ENCODE measurements at regions not wholly inside any gene's neighbourhood (a gene's known extent, or its start where the extent isn't known, plus 50 kb on each side); places are given as distances from the start of the nearest gene placed in this dataset.

- H3K36me3 Mint-ChIP-seq: no peaks in the 10 kb centered on the region
- no peaks in the 10 kb centered on the region for H3K4me1 ChIP-seq (ENCODE audit: insufficient read depth, low read length)
- H3K27me3 Mint-ChIP-seq: peaks cover 9 to 14% of the 10 kb centered on the region in 2 donors
- no peaks in the 10 kb centered on the region for H3K36me3 ChIP-seq (ENCODE audit: insufficient read depth, low read length)
- H3K4me1 Mint-ChIP-seq: no peaks in the 10 kb centered on the region
- no peaks in the 10 kb centered on the region for H3K27me3 ChIP-seq (ENCODE audit: insufficient read depth, low read length)
- no peak overlapping the region for H3K27ac Mint-ChIP-seq
- no peak for DNase-seq
- H3K9me3 ChIP-seq (ENCODE audit: control insufficient read depth in 1 of 2, low read length in 2 of 2): no peaks in the 10 kb centered on the region
- no peak overlapping the region for H3K4me3 Mint-ChIP-seq
- CTCF ChIA-PET (ENCODE audit: partially characterized antibody): interaction anchor here (1.2 kb wide), 1 partner anchor 9 kb away, joined by 3 read pairs; no protein-coding TSS in a partner anchor
- POLR2A ChIA-PET (ENCODE audit: partially characterized antibody): no interaction called here
- H3K4me3 ChIP-seq (ENCODE audit: low read length in 2 of 2): no peak overlapping the region
- intact Hi-C loops (cut with micrococcal nuclease): no loop called here
- no peaks in the 10 kb centered on the region for H3K9me3 Mint-ChIP-seq
- H3K27ac ChIP-seq (ENCODE audit: low read depth, low read length): no peak overlapping the region
Measured at GRCh38 chr6:146895101-146895771, 296.5 kb downstream of the ADGB start.

- DNase-seq: no peak
- ChIA-PET POLR2A (ENCODE audit: partially characterized antibody) (no interaction called here), CTCF (ENCODE audit: partially characterized antibody) (interaction anchor here (0.9 to 1.2 kb wide), 2 partner anchors 9 to 10 kb away, joined by 3 read pairs; no protein-coding TSS in a partner anchor)
- H3K4me3 ChIP-seq (ENCODE audit: low read length in 2 of 2): no peak overlapping the region
- H3K9me3 Mint-ChIP-seq: no peaks in the 10 kb centered on the region
- H3K36me3 Mint-ChIP-seq: no peaks in the 10 kb centered on the region
- no peaks in the 10 kb centered on the region for H3K4me1 Mint-ChIP-seq
- peaks cover 9 to 14% of the 10 kb centered on the region in 2 donors for H3K27me3 Mint-ChIP-seq
- no peaks in the 10 kb centered on the region for H3K27me3 ChIP-seq (ENCODE audit: insufficient read depth, low read length)
- H3K27ac ChIP-seq (ENCODE audit: low read depth, low read length): no peak overlapping the region
- no peaks in the 10 kb centered on the region for H3K36me3 ChIP-seq (ENCODE audit: insufficient read depth, low read length)
- H3K4me3 Mint-ChIP-seq: no peak overlapping the region
- H3K4me1 ChIP-seq (ENCODE audit: insufficient read depth, low read length): no peaks in the 10 kb centered on the region
- H3K9me3 ChIP-seq (ENCODE audit: control insufficient read depth in 1 of 2, low read length in 2 of 2): no peaks in the 10 kb centered on the region
- no peak overlapping the region for H3K27ac Mint-ChIP-seq
- intact Hi-C loops (cut with micrococcal nuclease): no loop called here
Measured at GRCh38 chr6:146895772-146896061, 296.9 kb downstream of the ADGB start.

DNA sequence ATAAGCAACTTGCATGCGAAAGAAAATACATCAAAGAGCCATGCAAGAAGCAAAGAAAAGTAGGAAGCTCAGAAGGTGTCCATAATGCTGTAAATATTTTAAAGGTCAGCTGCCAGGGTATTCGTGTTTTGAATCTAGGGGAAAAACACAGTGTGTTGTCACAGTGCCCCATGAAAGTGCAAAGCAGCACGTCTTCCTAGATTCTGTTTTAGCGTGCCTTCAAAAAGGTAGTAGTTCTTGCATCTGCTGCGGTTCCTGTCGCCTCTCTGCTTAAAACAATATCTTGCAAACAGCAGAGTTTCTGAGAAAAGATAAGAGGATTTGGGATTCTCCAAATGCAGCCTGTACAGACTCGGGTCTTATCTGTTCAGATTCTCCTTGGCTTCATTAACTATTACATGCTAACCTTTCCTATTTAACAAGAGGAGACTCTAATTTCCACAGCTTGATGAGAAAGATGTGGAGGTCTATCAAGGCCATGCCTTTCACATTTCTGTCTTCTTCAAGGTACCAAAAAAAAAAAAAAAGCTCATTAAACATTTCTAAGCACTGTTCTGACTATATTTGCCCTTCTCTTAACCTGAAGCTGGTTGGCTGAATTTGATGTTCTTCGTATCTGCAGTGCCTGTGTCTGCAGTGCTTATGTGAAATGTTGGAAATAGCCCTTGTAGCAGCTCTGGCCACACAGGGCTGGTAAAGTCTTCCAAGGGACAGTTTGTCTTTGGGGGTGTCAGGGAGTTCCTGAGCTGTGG is 297.5 kb downstream of the ADGB start:
- no peaks in the 10 kb centered on the region for H3K27me3 ChIP-seq (ENCODE audit: insufficient read depth, low read length)
- no peak for DNase-seq
- H3K36me3 ChIP-seq (ENCODE audit: insufficient read depth, low read length): no peaks in the 10 kb centered on the region
- H3K27ac Mint-ChIP-seq: no peak overlapping the region
- H3K9me3 ChIP-seq (ENCODE audit: control insufficient read depth in 1 of 2, low read length in 2 of 2): no peaks in the 10 kb centered on the region
- peaks cover 9 to 14% of the 10 kb centered on the region in 2 donors for H3K27me3 Mint-ChIP-seq
- no peak overlapping the region for H3K4me3 ChIP-seq (ENCODE audit: low read length in 2 of 2)
- ChIA-PET CTCF (ENCODE audit: partially characterized antibody) (interaction anchor here (0.9 to 1.2 kb wide), 2 partner anchors 8 to 9 kb away, joined by 3 read pairs; no protein-coding TSS in a partner anchor), POLR2A (ENCODE audit: partially characterized antibody) (no interaction called here)
- H3K4me1 Mint-ChIP-seq: no peaks in the 10 kb centered on the region
- no peak overlapping the region for H3K4me3 Mint-ChIP-seq
- H3K4me1 ChIP-seq (ENCODE audit: insufficient read depth, low read length): no peaks in the 10 kb centered on the region
- H3K27ac ChIP-seq (ENCODE audit: low read depth, low read length): no peak overlapping the region
- intact Hi-C loops (cut with micrococcal nuclease): no loop called here
- H3K36me3 Mint-ChIP-seq: no peaks in the 10 kb centered on the region
- H3K9me3 Mint-ChIP-seq: no peaks in the 10 kb centered on the region

- H3K4me1 Mint-ChIP-seq: no peaks in the 10 kb centered on the region
- H3K27ac Mint-ChIP-seq: no peak overlapping the region
- no peak for DNase-seq
- CTCF ChIA-PET (ENCODE audit: partially characterized antibody): no interaction called here
- POLR2A ChIA-PET (ENCODE audit: partially characterized antibody): no interaction called here
- Histone ChIP-seq H3K36me3 (ENCODE audit: insufficient read depth, low read length) (no peaks in the 10 kb centered on the region), H3K4me1 (ENCODE audit: insufficient read depth, low read length) (no peaks in the 10 kb centered on the region), H3K27me3 (ENCODE audit: insufficient read depth, low read length) (no peaks in the 10 kb centered on the region), H3K4me3 (ENCODE audit: low read length in 2 of 2) (no peak overlapping the region), H3K9me3 (ENCODE audit: control insufficient read depth in 1 of 2, low read length in 2 of 2) (no peaks in the 10 kb centered on the region), H3K27ac (ENCODE audit: low read depth, low read length) (no peak overlapping the region)
- intact Hi-C loops (cut with micrococcal nuclease): no loop called here
- no peak overlapping the region for H3K4me3 Mint-ChIP-seq
- H3K36me3 Mint-ChIP-seq: no peaks in the 10 kb centered on the region
- H3K27me3 Mint-ChIP-seq: peaks cover 9 to 13% of the 10 kb centered on the region in 2 donors
- H3K9me3 Mint-ChIP-seq: no peaks in the 10 kb centered on the region
Measured at GRCh38 chr6:146896960-146897701, 298.4 kb downstream of the ADGB start.

GRCh38 chr6:146898069-146898887 is 299.5 kb downstream of the ADGB start:
- intact Hi-C loops (cut with micrococcal nuclease): no loop called here
- H3K9me3 Mint-ChIP-seq: no peaks in the 10 kb centered on the region
- Histone ChIP-seq H3K4me3 (ENCODE audit: low read length in 2 of 2) (no peak overlapping the region), H3K36me3 (ENCODE audit: insufficient read depth, low read length) (no peaks in the 10 kb centered on the region), H3K4me1 (ENCODE audit: insufficient read depth, low read length) (no peaks in the 10 kb centered on the region), H3K9me3 (ENCODE audit: control insufficient read depth in 1 of 2, low read length in 2 of 2) (no peaks in the 10 kb centered on the region), H3K27ac (ENCODE audit: low read depth, low read length) (no peak overlapping the region), H3K27me3 (ENCODE audit: insufficient read depth, low read length) (no peaks in the 10 kb centered on the region)
- DNase-seq: no peak
- H3K36me3 Mint-ChIP-seq: no peaks in the 10 kb centered on the region
- ChIA-PET CTCF (ENCODE audit: partially characterized antibody) (no interaction called here), POLR2A (ENCODE audit: partially characterized antibody) (no interaction called here)
- no peaks in the 10 kb centered on the region for H3K4me1 Mint-ChIP-seq
- H3K4me3 Mint-ChIP-seq: no peak overlapping the region
- peaks cover 9 to 13% of the 10 kb centered on the region in 2 donors for H3K27me3 Mint-ChIP-seq
- H3K27ac Mint-ChIP-seq: no peak overlapping the region

- peaks cover 0 to 3% (median 0%) of the 10 kb centered on the region in 8 donors for H3K9me3 Mint-ChIP-seq
- no peaks in the 10 kb centered on the region for H3K27me3 ChIP-seq (ENCODE audit: insufficient read depth, low read length)
- H3K27ac Mint-ChIP-seq: no peak overlapping the region
- no peaks in the 10 kb centered on the region for H3K9me3 ChIP-seq (ENCODE audit: control insufficient read depth in 1 of 2, low read length in 2 of 2)
- no peak for DNase-seq
- H3K4me3 Mint-ChIP-seq: no peak overlapping the region
- H3K27me3 Mint-ChIP-seq: peaks cover 9 to 13% of the 10 kb centered on the region in 2 donors
- ChIA-PET POLR2A (ENCODE audit: partially characterized antibody) (no interaction called here), CTCF (ENCODE audit: partially characterized antibody) (interaction anchor here (1.2 kb wide), 1 partner anchor 387 kb away, joined by 4 read pairs; no protein-coding TSS in a partner anchor)
- H3K4me1 Mint-ChIP-seq: no peaks in the 10 kb centered on the region
- intact Hi-C loops (cut with micrococcal nuclease): no loop called here
- no peak overlapping the region for H3K4me3 ChIP-seq (ENCODE audit: low read length in 2 of 2)
- H3K36me3 Mint-ChIP-seq: no peaks in the 10 kb centered on the region
- H3K4me1 ChIP-seq (ENCODE audit: insufficient read depth, low read length): no peaks in the 10 kb centered on the region
- H3K36me3 ChIP-seq (ENCODE audit: insufficient read depth, low read length): no peaks in the 10 kb centered on the region
- no peak overlapping the region for H3K27ac ChIP-seq (ENCODE audit: low read depth, low read length)
Measured at GRCh38 chr6:146898888-146899227, 300.1 kb downstream of the ADGB start.
